HG02852 (cell line): ENCODE measurements at regions not wholly inside any gene's neighbourhood (a gene's known extent, or its start where the extent isn't known, plus 50 kb on each side); places are given as distances from the start of the nearest gene placed in this dataset.

Experiments used
- ATAC-seq: cut with Tn5 transposase; IDR thresholded peaks from one replicate; pipeline ENCODE4 v1.9.1; 2021; ENCODE audit warnings: mild to moderate bottlenecking, moderate library complexity; ENCODE audit not compliant: unreplicated experiment

DNA sequence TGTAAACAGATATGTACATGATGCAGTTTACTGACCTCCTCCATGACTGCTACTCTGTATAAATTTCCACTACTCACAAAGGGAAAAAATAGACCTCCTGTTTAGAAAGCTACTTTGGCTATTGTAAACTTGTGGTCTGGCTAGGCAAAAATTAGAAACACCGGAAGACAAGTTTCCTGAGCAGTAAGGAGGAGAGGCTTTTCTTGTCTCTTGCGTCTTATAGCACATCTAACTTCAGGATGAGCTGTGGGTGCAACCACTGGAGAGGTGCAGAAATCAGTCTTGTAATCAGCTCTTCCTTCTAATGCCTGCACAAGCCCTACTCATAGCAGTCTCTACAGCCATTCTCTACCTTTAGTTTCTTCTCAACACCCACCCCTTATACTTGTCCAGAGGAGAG is 296.5 kb upstream of the SLC35B3 start:
- peak; percentile 54 for ATAC-seq

DNA sequence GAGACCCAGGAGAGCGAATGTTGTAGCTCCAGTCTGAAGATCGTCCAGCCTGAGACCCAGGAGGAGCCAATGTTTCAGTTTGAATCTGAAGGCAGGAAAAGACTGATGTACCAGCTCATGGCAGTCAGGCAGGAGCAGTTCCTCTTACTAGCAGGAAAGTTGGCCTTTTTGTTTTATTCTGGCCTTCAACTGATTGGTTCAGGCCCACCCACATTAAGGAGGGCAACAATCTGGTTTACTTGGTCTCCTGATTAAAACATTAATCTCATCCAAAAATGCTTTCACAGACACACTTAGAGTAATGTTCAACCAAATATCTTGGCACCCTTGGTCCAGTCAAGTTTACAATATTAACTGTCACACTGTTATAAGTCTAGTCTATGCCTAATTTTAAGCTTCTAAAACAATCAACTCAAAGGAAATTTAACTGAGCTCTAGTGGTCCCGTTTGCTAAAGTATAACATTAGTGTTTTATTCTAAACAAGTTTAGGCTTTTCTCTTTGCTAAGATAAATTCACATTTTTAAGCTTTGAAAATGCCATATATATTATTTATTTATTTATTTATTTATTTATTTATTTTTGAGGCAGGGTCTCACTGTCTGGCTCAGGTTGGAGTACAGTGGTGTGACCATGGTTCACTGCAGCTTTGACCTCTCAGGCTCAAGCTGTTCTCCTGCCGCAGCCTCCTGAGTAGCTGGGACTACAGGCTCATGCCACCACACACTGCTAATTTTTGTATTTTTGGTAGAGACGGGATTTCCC is 275.5 kb upstream of the SLC35B3 start:
- no peak for ATAC-seq

DNA sequence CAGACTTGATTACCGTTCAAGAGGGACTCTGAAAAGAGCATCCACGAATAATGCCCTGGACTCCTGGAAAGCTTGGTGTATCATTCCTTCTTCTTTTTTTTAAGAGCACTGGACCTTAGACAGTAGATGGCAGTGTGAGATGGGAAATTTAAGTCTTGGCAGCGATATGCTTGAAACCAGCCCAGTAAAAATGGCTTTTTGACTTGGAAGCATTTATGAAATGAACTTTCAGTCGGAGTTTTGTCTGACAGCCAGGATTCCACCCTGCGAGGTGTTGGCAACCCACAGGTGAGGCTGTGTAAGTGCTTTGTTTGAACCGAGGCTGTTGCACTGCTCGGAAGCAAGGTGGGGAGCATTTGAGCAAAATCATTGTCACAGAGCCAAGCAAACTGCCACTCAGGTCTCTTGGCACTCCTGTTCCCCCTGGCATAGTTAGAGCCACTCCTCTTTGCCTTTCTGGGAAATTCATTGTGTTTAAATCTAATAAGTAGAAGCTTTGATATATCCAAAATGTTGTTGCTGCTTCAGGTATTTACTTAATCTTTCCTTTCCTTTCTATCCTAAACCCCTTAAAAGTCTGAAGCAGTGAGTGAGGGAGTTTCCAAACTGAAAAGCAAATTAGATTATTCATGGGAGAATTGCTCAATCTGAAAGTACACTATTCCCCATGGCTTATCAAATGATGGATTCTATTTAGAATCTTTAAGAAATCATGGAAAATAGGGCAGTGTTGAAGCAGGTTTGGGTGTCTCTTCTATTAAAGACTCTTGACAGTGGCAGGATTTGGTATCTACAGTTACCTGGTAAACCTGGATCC is 272.8 kb upstream of the SLC35B3 start:
- no peak for ATAC-seq

DNA sequence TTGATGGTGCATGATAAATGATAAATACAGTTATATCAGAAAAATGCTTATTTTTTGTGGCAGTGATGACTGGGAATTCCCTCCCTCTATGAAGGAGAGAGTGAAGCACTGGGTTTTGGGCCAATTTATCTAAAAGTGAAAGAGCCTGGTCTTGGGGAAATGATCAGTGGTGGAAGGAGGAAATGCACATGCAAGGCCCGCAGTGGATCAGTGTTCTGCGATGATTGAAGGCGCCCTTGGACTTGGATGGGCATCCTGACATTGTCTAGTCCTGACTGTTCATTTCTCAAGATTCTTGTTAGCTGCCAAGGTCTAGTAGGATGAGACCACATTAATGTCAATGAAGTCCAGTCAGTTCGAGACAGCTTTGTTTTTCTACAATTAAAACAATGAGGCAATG is 272.0 kb upstream of the SLC35B3 start:
- no peak for ATAC-seq

DNA sequence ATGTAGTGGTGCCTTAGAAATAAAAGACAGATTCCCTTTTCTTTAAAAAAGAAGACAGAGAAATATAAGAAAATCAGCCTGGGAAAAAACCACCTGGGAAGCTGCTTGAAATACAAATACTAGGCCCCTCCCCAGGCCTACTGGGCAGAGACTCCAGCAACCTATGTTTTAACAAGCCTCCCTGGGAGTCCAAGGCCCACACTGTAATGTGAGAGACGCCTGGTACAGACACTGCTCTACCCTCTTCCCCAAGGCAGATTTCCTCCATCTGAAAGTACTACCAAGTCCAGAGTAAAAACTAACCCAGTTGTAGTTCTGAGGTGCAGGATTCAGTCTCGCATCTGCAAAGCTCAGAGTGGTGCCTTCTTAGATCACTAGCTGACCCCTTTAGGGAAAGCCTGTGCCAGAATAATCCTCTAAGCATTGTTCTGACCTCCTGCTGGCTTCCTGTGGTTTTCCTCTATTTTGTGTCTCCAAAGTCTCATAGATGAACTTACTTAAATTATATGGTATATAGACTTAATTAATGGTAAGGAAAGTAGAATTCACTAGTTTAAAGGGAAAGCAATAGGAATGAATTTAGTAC is 270.2 kb upstream of the SLC35B3 start:
- ATAC-seq = no peak

DNA sequence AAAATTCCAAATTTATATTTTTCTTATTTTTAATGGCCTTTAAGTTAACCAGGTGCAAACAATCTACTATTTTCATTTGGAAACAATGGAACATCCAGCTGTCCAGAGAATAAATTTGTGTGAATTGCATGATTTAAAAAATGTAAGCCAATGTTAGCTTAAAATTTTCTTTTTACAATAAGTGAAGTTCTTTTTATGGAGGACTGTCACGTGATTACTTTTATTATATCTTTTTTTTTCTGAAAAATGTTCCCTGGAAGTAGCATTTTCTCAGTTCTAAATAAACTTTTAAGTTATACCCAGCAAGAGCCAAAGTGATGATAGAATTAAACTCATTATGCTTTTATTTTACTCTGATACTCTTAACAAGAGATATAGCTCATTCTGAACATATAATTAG is 267.7 kb upstream of the SLC35B3 start:
- no peak for ATAC-seq

DNA sequence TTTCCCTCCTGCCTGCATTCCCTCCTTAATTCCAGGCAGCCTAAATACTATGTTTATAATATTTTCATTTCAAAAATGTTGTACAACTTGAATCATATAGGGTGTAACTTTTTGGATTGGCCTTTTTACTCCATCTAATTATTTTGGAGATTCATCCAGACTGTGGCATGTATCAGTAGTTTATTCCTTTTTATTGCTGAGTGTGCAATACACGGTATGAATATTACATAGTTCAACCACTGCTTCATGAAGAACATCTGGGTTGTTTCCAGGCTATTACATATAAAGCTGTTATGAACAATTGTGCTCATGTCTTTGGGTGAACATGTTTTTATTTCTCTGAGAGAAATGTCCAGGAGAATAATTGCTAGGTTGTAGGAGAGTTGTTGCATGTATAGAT is 253.5 kb upstream of the SLC35B3 start:
- no peak for ATAC-seq

DNA sequence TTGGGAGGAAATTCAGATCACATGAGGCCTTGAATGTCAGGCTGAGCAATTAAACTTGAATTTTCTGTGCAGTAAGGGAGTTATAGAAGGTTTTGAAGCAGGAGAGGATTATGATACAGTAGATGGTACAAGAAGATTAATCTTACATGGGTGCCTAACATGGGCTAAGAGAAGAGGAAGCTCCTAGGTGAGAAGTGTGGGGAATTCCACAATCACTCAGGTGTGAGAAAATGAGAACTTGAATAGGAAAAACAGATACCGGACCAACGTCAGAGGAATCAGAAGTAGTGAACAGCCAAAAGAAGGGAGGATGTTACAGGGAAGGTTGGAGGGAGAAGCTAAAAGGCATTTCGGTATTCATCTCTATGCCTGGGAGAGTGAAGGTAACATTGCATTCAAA is 250.7 kb upstream of the SLC35B3 start:
- no peak for ATAC-seq

DNA sequence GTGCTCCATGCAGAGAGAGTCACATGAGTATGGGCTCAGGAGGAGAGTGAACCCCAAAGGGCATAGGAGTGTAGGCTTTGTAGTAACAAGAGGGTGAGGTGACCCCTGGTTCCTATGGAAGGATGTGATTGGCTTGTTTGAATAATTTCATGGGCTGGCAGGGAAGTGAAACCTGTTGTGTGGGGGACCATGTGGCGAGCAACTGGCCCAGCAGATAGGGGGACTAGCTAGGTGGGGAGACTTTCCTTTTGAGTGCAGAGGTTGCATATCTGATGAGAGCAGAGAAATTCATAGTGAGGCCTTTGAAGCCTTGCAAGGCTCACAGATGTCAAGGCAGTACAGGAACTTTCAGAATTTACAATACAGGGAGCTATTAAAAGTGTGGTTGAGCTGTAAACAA is 247.9 kb upstream of the SLC35B3 start:
- no peak for ATAC-seq

DNA sequence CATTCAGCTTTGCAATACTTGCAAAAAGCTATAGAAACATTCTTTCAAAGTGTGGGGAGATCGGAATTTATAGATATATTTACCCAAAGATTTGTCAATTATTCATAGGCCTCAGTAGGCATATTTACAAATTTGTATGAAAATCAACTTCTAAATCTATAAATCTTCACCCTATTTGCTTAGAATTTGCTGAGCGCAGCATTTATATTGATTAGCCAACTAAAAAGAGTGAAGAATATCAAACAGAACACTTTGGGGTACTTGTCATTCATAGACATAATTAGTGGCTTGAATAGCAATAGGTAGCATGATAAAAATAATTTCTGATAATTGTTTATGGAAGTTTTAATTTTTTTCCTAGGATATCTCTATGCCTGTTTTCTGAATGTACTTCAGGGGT is 244.5 kb upstream of the SLC35B3 start:
- no peak for ATAC-seq

DNA sequence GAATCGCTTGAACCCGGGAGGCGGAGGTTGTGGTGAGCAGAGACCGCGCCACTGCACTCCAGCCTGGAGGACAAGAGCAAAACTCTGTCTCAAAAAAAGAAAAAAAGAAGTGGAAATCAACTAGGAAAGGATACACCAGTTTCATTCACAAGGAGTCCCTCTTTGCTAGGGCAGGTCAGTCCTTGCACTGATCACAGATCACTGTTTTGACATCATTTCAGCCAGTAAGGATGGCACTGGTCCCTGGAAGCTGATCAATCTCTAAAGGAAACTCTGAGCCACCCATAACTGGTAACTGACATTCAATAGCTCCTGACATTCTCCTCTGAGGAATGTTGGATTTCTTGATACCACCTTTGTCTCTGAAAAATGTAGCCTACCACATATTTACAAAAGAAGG is 243.1 kb upstream of the SLC35B3 start:
- ATAC-seq = no peak

DNA sequence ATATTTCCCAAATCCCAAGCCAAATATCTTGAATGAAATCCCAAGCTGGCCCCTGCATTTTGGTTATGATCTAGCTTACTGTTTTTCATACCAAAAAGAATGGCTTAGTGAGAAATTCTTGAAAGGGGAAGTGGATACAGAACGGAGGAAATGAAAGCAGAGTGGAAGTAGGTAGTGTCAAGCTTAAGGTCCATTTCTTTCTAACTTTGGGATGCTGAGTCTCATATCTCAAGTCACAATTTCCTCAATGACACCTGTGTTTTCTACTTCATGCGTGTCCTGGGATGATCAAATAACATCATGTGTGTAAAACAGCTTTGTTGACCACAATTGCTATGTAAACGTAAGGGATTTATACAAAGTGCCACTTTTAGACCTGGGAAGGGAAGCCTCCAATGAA is 238.8 kb upstream of the SLC35B3 start:
- no peak for ATAC-seq

DNA sequence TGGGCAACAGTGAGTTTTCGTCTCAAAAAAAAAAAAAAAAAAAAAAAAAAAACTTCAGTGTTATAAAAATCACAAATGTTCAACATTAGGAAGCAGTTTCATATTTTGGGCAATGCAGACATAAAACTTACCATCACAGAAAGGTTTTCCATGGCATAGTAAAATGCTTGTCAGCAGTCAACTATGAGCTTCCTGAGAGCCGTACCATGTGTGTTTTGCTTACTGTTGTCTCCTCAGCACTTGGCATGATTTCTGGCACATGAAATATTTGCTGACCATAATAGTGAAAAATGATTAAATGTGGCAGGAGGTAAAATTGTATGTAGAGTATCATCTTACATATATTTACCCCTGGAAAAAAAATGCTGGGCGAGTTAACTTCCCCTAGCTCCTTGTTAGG is 237.5 kb upstream of the SLC35B3 start:
- no peak for ATAC-seq

DNA sequence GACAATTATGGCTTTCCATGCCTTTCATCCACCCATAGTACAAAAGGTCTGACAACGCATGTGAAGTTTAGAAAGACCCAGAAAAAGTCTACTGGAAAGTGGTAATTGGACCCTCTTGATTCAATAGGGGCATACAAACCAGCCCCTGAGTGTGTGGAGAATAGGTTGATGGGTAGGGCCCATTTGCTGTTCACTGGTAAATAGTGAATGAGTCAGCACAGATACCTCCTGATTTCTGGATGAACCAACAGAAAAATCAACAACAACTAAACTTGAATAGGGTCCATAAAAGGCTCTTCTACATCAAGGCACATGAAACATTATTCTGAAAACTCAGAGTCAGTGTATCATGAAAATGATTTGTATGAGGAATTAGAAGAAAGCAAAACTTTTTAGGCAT is 235.4 kb upstream of the SLC35B3 start:
- no peak for ATAC-seq

DNA sequence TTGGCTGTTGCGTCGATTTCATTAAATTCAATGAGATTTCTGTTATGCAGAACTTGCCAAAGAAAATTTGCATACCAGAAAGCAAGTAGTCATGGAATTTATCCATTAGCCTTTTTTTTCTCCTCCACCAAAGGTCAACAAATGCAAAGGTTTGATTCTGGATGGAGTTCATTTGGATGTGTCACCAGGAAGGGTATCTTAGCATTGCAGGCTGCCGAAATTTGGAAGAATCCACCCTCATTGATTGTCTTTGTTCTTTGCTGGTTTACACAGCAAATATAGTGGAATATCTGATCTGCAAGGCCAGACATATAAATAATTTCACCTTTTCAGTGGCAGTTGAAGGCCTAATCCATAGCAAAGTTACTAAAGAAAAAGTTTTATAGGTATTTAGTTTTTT is 229.4 kb upstream of the SLC35B3 start:
- ATAC-seq = no peak

DNA sequence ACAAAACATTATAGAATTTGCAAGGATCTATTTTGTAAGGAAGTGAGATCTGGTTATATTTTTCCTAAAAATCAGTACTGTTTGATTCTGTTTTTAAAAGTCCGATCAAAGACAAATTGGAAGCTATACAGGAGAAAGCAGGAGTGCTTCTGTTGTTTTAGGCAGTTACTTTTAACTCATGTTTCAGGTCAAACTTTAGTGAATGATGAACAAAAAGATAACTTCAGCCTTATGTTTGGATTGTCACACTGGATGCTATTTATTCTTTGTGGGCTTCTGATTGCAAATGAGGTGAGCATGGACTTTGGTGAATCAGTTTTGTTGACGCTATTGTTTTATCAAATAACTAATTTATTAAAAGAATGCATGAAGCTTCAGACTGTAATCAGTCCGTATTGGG is 228.7 kb upstream of the SLC35B3 start:
- ATAC-seq = no peak

DNA sequence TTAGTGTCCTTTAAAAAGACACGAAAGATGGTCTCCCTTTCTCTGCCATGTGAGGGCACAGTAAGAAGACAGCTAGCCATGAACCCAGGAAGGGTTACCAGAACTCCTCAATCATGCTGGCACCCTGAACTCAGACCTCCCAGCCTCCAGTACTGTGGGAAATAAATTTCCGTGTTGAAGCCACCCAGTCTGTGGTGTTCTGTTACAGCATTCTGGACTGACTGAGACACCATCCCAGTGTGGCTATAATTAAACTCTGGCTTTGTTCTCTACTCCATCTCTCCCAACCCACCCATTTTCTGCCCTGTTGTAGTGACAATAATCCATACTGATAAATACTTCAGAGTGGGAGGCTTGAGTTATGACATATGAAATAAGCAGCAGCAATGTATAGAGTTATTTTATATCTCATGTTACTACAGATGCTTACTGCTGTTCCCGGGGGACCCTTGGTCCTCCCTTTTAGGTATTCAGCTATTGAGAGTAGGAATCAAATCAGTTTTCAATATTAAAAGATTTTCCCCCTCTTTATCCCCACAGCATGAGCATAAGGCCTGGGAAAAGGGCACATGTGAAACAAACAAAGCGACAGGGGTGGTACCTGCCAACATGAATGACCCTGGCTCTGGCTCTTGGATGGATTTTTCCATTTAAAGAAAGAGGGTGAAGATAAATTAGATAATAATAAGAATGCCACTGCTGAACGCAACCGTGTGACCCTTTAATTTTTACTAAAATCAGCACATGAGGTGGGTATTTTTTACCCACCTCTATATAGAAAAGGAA is 224.3 kb upstream of the SLC35B3 start:
- no peak for ATAC-seq

DNA sequence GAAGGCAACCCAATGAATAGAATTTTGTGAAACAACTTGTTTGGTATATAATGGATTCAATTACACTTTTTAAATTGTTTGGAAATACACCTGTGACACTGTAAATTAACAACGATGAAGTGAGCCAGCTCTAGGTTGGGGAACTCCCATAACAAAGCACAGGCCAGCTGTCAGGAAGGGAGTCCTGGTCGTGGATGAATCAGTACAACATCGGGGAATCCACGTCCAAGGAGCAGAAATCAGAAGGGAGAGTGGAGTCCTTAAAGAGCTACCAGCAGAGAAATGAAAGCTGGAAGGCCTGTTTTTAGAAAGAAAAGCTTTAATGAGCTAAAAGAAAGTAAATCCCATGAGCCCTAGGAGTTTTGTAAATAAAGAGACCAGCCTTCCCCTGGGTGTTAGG is 223.1 kb upstream of the SLC35B3 start:
- no peak for ATAC-seq

DNA sequence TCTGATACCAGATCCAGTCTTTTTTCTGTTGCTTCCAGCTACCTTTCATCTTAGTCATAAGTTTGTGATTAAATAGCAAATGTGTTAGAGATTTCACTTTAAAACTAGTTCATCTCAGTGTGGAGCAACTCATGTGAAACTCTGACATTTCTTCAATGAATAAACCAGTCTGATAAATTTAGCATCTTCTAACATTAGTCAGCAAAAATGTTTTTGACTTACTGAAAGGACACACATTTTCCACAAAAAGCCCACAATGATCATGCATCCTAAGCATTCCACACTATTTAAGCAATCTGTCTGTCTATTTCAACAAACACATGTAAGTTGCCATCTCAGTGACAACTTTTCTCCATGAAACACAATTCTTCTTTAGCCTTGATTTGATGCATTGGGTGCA is 222.2 kb upstream of the SLC35B3 start:
- no peak for ATAC-seq

DNA sequence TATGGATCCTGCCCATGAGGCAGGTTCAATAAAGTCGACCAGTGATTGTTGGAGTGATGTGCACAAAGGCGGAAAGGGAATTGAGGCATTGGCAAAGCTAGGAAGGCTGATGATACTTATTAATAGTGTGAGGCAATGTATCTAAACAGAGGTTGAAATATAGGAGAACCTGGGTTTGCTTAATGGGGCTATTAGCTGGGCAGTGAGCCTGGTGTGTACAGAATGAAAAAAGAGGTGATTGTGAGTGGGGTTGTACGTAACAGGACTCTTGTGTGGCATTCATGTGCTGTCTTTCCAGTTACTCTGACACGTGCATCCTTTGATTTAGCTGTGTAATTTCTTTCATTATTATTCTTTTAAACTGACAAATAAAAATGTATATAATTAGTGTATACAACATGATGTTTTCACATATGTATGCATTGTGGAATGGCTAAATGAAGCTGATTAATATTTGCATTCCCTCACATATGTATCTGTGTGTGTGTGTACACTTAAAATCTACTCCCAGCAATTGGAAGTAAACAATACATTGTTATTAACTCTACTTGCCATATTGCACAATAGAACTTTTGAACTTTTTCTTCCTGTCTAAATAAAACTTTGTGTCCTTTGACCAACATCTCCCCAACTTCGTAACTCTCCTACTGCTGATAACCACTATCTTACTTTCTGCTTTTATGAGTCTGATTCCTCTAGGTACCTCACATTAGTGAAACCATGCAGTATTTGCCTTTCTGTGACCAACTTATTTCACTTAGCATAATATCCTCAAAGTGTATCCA is 220.5 kb upstream of the SLC35B3 start:
- ATAC-seq = no peak

DNA sequence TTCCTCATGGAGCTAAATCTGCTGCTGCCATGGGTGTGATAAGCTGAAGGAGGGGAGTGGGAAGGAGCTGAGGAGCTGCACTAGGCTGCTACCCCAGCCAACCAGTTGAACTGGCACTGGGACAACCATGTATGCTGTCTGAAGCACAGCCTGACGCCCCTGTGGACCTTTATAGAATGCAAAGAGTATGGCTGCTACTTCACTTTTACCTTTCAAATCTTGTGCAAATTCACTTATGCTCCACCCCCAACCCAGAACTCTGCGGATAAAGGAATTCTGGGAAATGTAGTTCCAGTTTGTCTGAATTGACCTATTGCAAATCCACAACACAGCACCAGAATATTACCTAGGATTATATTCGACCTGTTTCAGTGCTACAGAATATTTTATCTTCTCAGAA is 217.4 kb upstream of the SLC35B3 start:
- no peak for ATAC-seq
